Gastrocnemius medialis (tissue), 4 donors: ENCODE measurements at regions not wholly inside any gene's neighbourhood (a gene's known extent, or its start where the extent isn't known, plus 50 kb on each side); places are given as distances from the start of the nearest gene placed in this dataset.

ENCODE experiments used
- ATAC-seq, 2 donors: fragments of 150-250 bp; one replicate each; pipeline ENCODE4 v1.9.1; 2016
- DNase-seq, 2 donors: peaks; one replicate each; pipeline ENCODE4 v3.0.0-alpha.2; 2019
- H3K27ac ChIP-seq, 4 donors: fragments of 200-600 bp; sonication (generic); 1 replicate in 1 of 4; 2 replicates in 3 of 4; pipeline ENCODE4 v1.5.1; 2016 to 2018; ENCODE audit warnings: mild to moderate bottlenecking in 2 of 4, moderate library complexity in 1 of 4
- H3K27me3 ChIP-seq, 3 donors: fragments of 200-600 bp; sonication (generic) in 2 of 3; 1 replicate in 1 of 3; 2 replicates in 2 of 3; pipeline versions ENCODE4 v1.5.1 to v1.6.0; 2016 to 2019; ENCODE audit warnings: mild to moderate bottlenecking in 1 of 3, moderate library complexity in 1 of 3
- H3K36me3 ChIP-seq, 2 donors: fragments of 200-600 bp; sonication (generic) in 1 of 2; one replicate each; pipeline ENCODE4 v1.5.1; 2017 to 2018
- H3K4me1 ChIP-seq, 2 donors: fragments of 200-600 bp; sonication (generic) in 1 of 2; one replicate each; pipeline ENCODE4 v1.5.1; 2016 to 2017; ENCODE audit warnings: mild to moderate bottlenecking in 2 of 2
- H3K4me3 ChIP-seq, 4 donors: fragments of 200-600 bp; sonication (generic) in 3 of 4; 1 replicate in 1 of 4; 2 replicates in 3 of 4; pipeline ENCODE4 v1.5.1; 2016 to 2019; ENCODE audit warnings: mild to moderate bottlenecking in 2 of 4
- H3K9me3 ChIP-seq, 3 donors: fragments of 200-600 bp; sonication (generic) in 2 of 3; 1 replicate in 1 of 3; 2 replicates in 2 of 3; pipeline ENCODE4 v1.5.1; 2016 to 2019
- CTCF ChIP-seq, 5 experiments: fragments of 450-650 bp in 3 of 5; fragments of 200-600 bp in 2 of 5; sonication (generic) in 2 of 5; IDR thresholded peaks in 4 of 5; conservative IDR thresholded peaks in 1 of 5; 1 replicate in 4 of 5; 2 replicates in 1 of 5; pipeline ENCODE4 v1.5.1; 2016 to 2019; ENCODE audit warnings: antibody characterized with exemption in 5 of 5, mild to moderate bottlenecking in 3 of 5, moderate library complexity in 3 of 5
- POLR2A ChIP-seq, 2 donors: fragments of 450-650 bp; IDR thresholded peaks; one replicate each; pipeline ENCODE4 v1.6.1; 2017; ENCODE audit warnings: antibody characterized with exemption in 2 of 2, mild to moderate bottlenecking in 2 of 2, moderate library complexity in 2 of 2
- in situ Hi-C, 4 donors: fragments of 200-750 bp; cut with MboI; loops; one replicate each; pipeline versions ENCODE4 v1.15.0 to v1.8.0; 2017; ENCODE audit warnings: low sequenced_read_pairs in 4 of 4
- intact Hi-C: fragments of 100-400 bp; cut with DNase I; formaldehyde crosslinking; loops from one replicate; pipeline ENCODE4 v1.15.1; 2023; ENCODE audit warnings: low total_unique reads

DNA sequence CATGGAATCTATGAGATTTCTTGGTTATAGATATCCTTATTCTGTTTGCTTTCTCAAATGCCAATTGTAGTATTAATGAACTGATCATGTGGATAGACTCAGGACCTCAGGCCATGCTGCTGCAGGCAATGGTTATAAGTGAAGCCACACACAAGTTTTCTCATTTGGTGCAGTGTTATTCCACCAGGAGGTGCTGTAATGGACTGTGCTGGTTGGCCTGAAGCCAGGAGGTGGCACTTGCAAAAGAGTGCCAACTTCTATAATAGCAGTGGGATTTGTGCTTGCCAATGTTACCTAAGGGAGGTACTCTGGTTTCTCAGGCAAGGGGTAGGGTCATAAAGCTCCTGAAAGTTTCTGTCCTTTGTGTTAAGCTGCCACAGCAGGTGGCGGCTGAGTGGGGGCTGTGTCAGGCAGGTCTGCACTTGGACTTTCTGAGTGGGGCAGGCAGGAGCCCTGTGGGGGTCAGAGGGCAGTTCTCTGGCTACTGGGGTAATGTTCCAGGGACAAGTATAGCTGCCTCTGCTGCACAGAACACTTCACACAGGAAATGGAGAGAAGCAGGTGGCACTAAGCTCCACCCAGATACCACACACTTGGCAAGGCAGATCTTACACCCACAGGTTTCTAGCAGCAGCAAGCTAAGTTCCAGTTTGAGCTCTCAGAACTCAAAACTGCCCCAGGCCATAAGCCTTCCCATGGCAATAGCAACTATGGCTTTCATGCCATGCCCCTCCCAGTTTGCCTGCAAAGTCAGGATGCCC is 352.6 kb upstream of the CWC22 start:
- Histone ChIP-seq H3K27ac (no peak overlapping the region), H3K36me3 (no peaks in the 10 kb centered on the region), H3K4me1 (no peaks in the 10 kb centered on the region), H3K9me3 (no peaks in the 10 kb centered on the region), H3K4me3 (no peak overlapping the region), H3K27me3 (no peaks in the 10 kb centered on the region)
- DNase-seq (no peak), ATAC-seq (no peak)
- intact Hi-C loops (no loop called here), in situ Hi-C loops (no loop called here)
- no peak for TF ChIP-seq POLR2A (IDR thresholded peaks at IDR 0.05)
- no peak for TF ChIP-seq CTCF (IDR thresholded peaks at IDR 0.05 in 4 of 5, conservative IDR thresholded peaks at IDR 0.05 in 1 of 5)

- H3K9me3 ChIP-seq, result no peaks in the 10 kb centered on the region
- in situ Hi-C loops, result no loop called here
- no peak for ATAC-seq
These were observed 351.4 kb upstream of the CWC22 start for GRCh38 chr2:180358458-180358857.

GRCh38 chr2:180356676-180357075 is 349.6 kb upstream of the CWC22 start:
- DNase-seq (no peak), ATAC-seq (no peak)
- Histone ChIP-seq H3K36me3 (no peaks in the 10 kb centered on the region), H3K4me3 (no peak overlapping the region), H3K9me3 (no peaks in the 10 kb centered on the region), H3K27ac (no peak overlapping the region), H3K27me3 (no peaks in the 10 kb centered on the region), H3K4me1 (no peaks in the 10 kb centered on the region)
- in situ Hi-C loops (no loop called here), intact Hi-C loops (no loop called here)
- TF ChIP-seq CTCF (IDR thresholded peaks at IDR 0.05 in 4 of 5, conservative IDR thresholded peaks at IDR 0.05 in 1 of 5) (no peak), POLR2A (IDR thresholded peaks at IDR 0.05) (no peak)

More at GRCh38 chr2:180358458-180358857, 351.4 kb upstream of the CWC22 start:
- Histone ChIP-seq H3K36me3 (no peaks in the 10 kb centered on the region), H3K4me1 (no peaks in the 10 kb centered on the region), H3K27ac (no peak overlapping the region), H3K27me3 (no peaks in the 10 kb centered on the region), H3K4me3 (no peak overlapping the region)
- intact Hi-C loops, result no loop called here
- DNase-seq, result no peak
- no peak for TF ChIP-seq POLR2A (IDR thresholded peaks at IDR 0.05)
- TF ChIP-seq CTCF (IDR thresholded peaks at IDR 0.05 in 4 of 5, conservative IDR thresholded peaks at IDR 0.05 in 1 of 5), result no peak

- H3K27ac ChIP-seq, result no peak overlapping the region
- H3K27me3 ChIP-seq, result no peaks in the 10 kb centered on the region
- in situ Hi-C loops, result no loop called here
- intact Hi-C loops, result no loop called here
- ATAC-seq (no peak), DNase-seq (no peak)
- no peaks in the 10 kb centered on the region for H3K9me3 ChIP-seq
- H3K36me3 ChIP-seq, result no peaks in the 10 kb centered on the region
- H3K4me3 ChIP-seq, result no peak overlapping the region
- TF ChIP-seq CTCF (IDR thresholded peaks at IDR 0.05 in 4 of 5, conservative IDR thresholded peaks at IDR 0.05 in 1 of 5) (no peak), POLR2A (IDR thresholded peaks at IDR 0.05) (no peak)
- H3K4me1 ChIP-seq, result no peaks in the 10 kb centered on the region
These were observed 345.5 kb upstream of the CWC22 start for GRCh38 chr2:180352620-180353019.

DNA sequence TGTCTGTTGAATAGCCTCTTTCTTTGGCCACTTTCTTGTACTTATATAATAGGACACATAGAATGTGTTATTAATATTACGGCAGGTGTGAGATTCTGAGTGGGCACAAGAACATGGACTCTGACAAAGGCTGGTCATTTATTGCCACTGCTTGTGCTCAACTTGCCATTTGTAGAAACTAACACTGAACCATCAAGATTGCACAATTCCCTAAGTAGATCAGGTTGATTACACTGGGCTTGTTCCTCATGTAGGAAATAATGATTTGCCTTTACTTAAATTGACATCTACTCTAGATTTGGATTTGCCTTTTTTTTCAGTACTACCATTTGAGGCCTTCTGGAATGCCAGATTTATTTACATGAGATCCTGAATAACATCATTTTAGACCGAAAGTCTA is 342.7 kb upstream of the CWC22 start:
- H3K9me3 ChIP-seq, result no peaks in the 10 kb centered on the region
- no peaks in the 10 kb centered on the region for H3K36me3 ChIP-seq
- H3K4me1 ChIP-seq, result no peaks in the 10 kb centered on the region
- H3K27ac ChIP-seq, result no peak overlapping the region
- ATAC-seq (no peak), DNase-seq (no peak)
- no peak for TF ChIP-seq POLR2A (IDR thresholded peaks at IDR 0.05)
- intact Hi-C loops (no loop called here), in situ Hi-C loops (no loop called here)
- no peak overlapping the region for H3K4me3 ChIP-seq
- no peaks in the 10 kb centered on the region for H3K27me3 ChIP-seq
